CD4-positive, alpha-beta T cell treated with Interleukin-4 for 4 hours (primary cell): ENCODE measurements at regions not wholly inside any gene's neighbourhood (a gene's known extent, or its start where the extent isn't known, plus 50 kb on each side); places are given as distances from the start of the nearest gene placed in this dataset.

Source experiments
- DNase-seq: peaks from one replicate; pipeline ENCODE4 v3.0.0-alpha.2; 2020

DNA sequence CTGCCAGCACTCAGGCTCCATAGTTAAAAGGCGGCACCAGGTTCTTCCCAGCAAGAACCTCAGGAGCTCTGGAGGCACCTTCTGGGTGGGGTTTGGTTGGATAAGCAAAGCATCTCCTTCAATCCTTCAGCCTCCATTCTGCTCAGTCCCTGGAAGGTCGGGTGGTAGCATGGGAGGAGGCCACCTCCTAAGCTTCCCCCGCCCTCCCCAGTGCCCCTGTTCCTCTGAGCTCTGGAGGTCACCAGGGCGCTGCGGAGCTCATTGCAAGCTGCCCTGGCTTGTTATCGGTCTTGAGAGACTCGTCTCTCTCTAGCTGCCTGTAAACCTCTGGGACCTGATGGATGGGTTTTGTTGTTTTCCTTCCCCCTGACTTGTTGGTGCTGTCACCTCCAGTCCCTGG, 124.8 kb downstream of the RPLP1 start:
- no peak for DNase-seq

DNA sequence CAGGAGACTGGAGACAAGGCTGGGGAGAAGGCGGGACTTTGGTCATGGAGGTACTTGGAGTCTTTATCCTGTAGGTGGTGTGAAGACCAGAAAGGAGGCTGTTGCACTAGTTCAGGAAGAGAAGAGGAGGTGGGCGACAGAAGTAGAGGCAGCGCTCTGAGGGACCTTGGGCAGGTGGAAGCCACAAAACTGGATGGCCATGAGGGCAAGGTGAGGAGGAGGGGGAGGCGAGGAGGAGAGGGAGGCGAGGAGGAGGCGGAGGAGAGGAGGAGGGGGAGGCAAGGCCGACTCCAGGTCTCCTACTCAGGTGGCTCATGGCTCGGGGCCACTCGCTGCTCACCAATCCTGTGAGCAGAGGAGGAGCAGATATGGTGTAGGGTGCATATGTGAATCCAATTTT, 125.6 kb downstream of the RPLP1 start:
- no peak for DNase-seq

DNA sequence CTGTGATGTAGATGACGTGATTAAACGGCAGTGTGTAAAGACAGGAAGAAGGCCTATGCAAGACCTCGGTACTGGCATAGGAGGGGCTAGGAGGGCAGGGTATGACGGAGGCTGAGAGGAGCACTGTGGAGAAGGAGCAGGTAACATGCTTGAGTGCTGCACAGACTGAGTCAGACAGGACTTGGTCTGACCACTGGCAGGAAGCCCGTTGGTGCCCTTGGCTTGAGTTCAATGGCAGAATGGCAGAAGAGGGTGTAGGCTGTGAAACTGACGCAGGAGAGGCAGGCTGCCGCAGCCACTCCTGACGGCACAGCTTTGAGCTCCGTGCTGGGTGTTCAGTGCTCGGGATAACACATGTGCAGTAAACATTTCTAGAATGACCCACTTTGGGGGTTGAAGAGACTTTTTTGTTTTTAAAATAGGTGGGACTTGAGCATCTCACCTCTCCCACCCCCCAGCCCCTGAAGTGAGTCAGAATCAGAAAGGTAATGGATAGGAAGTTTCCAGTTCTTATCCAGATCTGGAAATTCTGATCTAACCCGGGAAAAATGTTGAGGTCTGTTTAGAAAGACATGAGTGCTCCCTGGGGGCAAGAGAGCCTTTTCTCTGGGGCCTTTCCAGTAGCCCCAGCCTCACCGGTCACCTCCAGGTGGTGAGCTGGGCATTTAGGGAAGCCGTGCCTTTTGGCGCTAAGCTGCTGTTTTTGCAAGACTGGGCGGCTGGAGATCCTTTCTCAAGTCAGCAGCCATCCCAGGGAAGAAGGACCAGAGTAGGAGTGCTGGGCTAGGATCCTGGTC, 126.4 kb downstream of the RPLP1 start:
- DNase-seq: no peak

DNA sequence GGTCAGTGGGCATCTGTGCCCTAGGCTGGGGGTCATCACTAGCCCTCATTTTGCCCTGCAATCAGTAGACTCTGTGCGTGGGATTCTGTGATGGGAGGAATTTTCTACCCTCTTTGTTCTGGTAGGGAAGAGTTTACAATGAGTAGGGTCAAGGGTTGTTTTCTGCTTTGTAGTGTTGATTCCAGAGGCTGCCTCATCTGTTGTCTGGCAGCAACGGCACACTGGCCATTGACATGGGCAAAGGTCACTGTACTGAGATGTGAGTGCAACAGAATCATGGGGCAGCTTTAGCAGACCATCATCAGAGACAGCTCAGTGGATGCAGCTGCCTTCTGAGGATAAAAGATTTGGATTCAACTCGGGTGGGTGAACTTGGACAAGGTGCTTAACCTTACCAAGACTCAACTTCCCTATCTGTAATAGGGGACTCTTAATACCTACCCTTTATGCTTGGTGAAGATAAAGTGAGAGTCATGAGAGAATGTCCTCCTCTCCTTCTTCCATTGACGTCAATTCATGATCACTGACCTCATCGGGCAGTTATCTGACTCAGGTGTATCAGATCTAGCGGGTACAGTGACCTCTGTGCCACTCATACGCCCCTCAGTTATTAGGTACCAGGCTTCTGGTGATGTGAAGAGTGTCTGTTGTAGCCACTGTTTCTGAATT, 127.5 kb downstream of the RPLP1 start:
- no peak for DNase-seq

- DNase-seq: no peak
Measured at GRCh38 chr15:69583626-69584025, 131.0 kb downstream of the RPLP1 start.

DNA sequence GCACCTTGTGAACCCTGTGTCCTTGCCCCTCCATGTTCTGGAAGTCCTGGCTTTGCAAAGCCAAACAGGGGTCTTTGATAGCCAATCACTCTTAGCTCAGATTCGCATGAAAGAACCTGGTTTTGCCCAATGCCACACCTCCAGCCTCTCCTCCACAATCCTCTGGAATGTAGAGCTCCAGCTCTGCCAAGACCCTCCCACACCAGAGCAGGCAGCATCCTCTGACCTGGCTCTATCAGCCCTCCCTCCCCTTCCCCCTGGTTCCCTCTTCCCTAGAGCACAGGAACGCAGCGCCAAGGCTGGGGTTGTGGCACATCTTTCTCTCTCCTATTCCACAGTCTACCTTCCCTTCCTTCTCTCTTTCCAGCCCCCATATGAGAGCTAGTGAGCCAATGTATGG, 133.3 kb downstream of the RPLP1 start:
- no peak for DNase-seq

- DNase-seq: no peak
Measured at GRCh38 chr15:69586721-69587120, 134.1 kb downstream of the RPLP1 start.

GRCh38 chr15:69587723-69588426, 135.3 kb downstream of the RPLP1 start:
- DNase-seq: no peak

- no peak for DNase-seq
Measured at GRCh38 chr15:69590201-69590710, 137.6 kb downstream of the RPLP1 start.

GRCh38 chr15:69590932-69591524, 138.4 kb downstream of the RPLP1 start:
- no peak for DNase-seq

DNA sequence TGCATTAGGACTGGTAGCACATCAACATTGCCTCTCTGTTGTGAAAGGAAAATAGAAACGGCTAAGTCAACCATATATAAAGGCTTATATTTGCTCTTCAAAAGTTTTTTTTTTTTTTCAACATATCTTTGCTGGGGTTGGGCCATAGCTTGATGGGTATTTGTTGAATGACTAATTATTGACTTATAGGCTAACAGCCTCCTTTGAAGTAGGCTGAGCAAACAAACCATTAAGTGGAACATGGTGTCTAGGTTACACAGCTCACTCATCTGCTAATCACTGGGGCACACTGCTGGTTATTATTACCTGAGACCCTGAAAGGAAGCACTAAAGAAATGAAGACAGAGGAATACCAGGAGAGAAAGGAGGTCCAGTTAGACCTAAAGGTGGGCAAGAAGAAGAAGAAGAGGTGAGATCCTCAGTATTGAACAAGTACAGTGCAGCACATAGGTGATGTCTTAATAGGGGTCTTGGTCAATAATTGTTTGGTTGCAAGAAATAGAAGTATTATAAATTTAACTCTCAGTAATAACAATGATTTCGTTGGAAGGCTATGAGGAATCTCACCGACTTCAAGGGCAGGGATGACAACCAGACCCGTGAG, 139.4 kb downstream of the RPLP1 start:
- DNase-seq: no peak

DNA sequence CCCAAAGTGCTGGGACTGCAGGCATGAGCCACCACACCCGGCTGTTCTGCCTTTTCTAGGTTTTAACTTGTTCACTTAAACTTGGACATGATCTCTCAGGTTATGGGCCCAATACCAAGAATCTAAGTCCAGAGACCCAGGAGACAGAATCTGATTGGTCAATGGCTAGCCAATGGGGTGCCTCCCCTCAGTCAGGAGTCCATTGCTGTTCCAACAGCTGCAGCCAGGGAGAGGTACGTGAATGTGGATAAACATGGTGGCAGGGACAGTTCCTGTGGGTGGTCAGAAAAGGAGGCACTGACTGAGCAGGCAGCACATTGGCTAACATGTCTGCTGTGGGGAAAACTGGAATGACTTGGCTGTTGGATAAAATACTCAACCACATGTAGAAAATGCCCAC, 140.3 kb downstream of the RPLP1 start:
- DNase-seq: no peak

DNA sequence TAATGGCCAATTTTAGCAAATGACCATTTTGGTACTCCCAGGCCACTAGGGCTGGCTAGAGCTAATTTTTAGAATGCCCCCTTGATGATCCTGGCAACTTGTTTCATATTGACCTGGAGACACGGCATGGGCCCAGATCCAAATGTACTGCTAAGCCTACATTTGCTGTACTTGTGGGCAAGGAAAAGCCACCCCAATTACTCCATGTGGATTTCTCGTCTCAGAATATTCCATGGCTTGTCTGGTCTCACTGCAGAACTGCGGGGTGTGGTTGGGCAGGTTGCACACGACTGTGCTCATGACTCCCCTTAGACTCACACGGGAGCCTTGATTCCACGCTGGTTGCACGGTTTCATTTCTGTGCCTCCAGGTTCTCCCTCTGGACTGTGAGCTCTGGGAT, 140.9 kb downstream of the RPLP1 start:
- no peak for DNase-seq

DNA sequence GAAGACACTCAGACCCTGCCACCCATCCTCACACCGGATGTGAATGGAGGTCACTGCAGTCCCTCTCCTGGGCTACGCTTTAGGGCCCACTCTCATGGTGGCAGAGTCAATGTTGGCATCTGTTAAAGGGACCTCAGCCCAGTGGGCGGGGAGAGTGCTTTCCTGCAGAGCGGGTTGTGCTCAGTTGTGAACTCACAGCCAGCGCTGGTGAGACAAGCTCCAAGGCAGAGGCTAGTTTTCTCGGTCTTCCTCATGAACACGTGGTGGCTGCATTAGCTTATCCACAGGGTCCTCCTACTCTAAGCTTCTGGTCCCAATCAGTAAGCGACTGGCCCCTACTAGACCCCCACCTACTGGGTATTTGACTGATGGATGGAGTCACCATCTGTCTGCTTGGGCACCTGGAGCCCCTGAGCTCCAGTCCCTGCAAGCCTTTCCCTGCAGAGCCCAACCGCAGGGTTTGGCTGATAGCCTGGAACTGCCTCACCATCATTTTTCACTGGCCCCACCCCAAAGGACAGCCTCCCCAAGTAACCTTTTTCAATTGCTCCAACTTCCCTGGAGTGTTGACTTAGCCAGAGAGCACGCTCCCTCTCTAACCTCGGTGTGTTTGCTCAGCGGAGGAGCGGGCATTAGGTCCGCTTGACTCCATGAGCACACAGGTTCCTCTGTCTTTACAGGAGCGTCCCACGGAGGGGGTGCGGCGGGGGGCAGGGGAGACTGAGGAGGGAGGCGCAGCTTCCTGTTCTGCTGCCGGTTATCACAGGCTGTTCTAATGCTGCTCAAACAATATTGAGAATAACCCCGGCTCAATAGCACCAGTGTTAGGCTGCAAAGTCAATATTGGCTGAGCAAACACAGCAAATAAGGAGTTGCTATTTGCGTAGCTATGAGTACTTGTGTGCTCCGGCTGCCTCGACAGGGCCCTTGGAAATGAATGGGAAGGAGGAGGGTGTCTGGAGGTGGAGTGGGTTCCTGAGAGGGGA, 141.7 kb downstream of the RPLP1 start:
- no peak for DNase-seq

DNA sequence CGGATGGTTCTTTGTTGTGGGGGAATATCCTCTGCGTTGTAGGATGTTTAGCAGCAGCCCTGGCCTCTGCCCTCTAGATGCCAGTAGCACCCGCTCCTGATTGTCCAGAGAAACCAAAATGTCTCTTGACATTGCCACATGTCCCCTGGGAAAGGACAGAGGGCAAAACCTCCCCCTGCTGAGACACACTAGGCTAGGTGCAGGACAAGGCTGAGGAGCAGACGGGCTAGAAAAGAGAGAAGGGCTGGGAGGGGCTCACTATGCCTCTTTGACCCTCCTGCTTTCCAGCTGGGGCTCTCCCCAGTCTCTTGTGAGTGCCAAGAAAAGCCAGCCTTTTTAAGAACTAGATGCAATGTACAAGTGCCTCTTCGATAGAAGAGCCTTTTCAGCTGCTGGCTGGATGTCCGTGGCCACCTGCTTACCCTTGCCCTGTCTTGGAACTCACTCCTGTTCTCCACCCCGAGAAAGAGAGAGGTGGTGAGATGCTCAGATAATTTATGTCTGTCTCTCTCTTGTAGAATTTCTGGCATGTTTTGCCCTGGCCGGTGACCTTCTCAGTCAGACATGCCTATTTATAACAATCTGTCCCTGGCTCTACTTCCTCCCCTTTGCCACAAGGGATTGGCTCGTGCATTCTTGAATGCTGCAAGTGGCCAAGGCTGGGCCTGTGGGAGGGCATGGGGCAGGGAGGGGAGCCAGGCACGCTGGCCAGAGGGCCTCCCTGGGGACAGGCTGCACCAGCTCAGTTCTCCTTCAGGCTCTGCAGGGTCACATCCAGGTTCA, 142.6 kb downstream of the RPLP1 start:
- no peak for DNase-seq

GRCh38 chr15:69597061-69597592, 144.5 kb downstream of the RPLP1 start:
- DNase-seq: no peak

DNA sequence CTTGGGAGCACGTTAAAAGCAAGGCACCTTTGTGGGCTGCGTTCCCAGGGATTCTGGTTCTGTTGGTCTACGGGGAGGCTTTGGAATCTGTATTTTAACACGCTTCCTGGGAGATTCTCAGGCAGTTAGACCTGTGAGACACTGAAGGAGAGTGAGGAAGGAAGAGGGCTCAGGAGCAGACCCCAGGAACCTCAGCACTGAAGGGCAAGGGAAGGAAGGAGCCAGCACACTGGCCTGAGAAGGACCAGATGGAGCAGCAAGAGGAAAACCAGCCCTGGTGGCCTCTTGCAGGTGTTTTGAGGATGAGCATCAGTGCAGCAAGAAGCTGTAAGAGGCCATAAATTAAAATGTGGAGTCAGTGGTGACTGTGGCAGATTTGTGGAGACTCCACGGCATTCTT, 146.7 kb downstream of the RPLP1 start:
- no peak for DNase-seq

DNA sequence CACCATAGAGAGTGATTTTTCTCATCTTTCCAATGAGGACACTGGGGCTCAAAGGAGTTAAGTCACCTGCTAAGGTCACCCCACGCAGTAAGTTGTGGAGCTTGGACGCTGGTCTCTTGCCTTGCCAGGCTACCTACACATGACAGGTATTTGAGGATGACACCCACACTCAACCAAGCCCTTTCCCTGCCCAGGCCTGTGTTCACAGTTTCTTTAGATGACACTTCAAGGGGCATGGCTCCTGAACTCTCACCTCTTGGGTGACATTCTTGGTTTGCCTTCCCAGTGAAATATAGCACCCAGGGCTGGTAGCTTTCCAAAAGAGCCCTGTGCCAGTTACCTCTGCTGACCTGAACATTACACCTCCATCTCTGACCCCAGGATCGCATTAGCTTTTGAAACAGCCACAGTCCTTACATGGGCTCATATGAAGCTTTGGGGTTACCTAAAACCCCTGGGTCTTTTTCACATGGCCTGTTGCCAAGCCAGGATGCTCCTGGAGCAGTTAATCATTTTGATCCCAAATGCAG, 148.0 kb downstream of the RPLP1 start:
- no peak for DNase-seq

GRCh38 chr15:69601711-69602504, 149.3 kb downstream of the RPLP1 start:
- DNase-seq: no peak
